GM12872 (cell line): ENCODE measurements at regions not wholly inside any gene's neighbourhood (a gene's known extent, or its start where the extent isn't known, plus 50 kb on each side); places are given as distances from the start of the nearest gene placed in this dataset.

Experiments used
- CTCF ChIP-seq: IDR thresholded peaks from 3 replicates; pipeline ENCODE4 v1.5.1; 2011; ENCODE audit warnings: low read depth, mild to moderate bottlenecking, low read length, moderate library complexity; ENCODE audit not compliant: insufficient read depth

- TF ChIP-seq CTCF, result no peak
Observed at GRCh38 chr9:24413651-24414050, 132.0 kb downstream of the IZUMO3 start.

GRCh38 chr9:24398466-24398865 is 147.2 kb downstream of the IZUMO3 start:
- no peak for TF ChIP-seq CTCF

GRCh38 chr9:24391095-24391494 is 154.6 kb downstream of the IZUMO3 start:
- TF ChIP-seq CTCF, result no peak

- TF ChIP-seq CTCF, result no peak
Observed at GRCh38 chr9:24385077-24385476, 160.6 kb downstream of the IZUMO3 start.

- no peak for TF ChIP-seq CTCF
Observed at GRCh38 chr9:24382566-24382965, 163.1 kb downstream of the IZUMO3 start.

- no peak for TF ChIP-seq CTCF
Observed at GRCh38 chr9:24381205-24381604, 164.5 kb downstream of the IZUMO3 start.

GRCh38 chr9:24359046-24359445 is 186.7 kb downstream of the IZUMO3 start:
- no peak for TF ChIP-seq CTCF

- TF ChIP-seq CTCF, result no peak
Observed at GRCh38 chr9:24351973-24352372, 193.7 kb downstream of the IZUMO3 start.
